HEK293 (cell line): ENCODE measurements at regions not wholly inside any gene's neighbourhood (a gene's known extent, or its start where the extent isn't known, plus 50 kb on each side); places are given as distances from the start of the nearest gene placed in this dataset.

Source experiments
- CTCF ChIP-seq: fragments of 450-650 bp; formaldehyde crosslinking; IDR thresholded peaks from 2 replicates; pipeline ENCODE4 v1.5.1; 2016; ENCODE audit warnings: missing biosample characterization, missing genetic modification characterization
- ELK4 ChIP-seq: IDR thresholded peaks from 2 replicates; pipeline ENCODE4 v1.6.1; 2011; ENCODE audit warnings: mild to moderate bottlenecking, low read depth, low read length, borderline replicate concordance
- PATZ1 ChIP-seq: fragments of 450-650 bp; formaldehyde crosslinking; IDR thresholded peaks from 2 replicates; pipeline ENCODE4 v1.5.1; 2016; ENCODE audit warnings: missing biosample characterization, missing genetic modification characterization
- PRDM10 ChIP-seq: fragments of 450-650 bp; formaldehyde crosslinking; IDR thresholded peaks from 2 replicates; pipeline ENCODE4 v1.5.1; 2016; ENCODE audit warnings: missing biosample characterization, missing genetic modification characterization
- RBAK ChIP-seq: fragments of 450-650 bp; formaldehyde crosslinking; IDR thresholded peaks from 2 replicates; pipeline ENCODE4 v1.5.1; 2016; ENCODE audit warnings: missing biosample characterization, missing genetic modification characterization
- REST ChIP-seq: fragments of 450-650 bp; formaldehyde crosslinking; IDR thresholded peaks from 2 replicates; pipeline ENCODE4 v1.5.1; 2016; ENCODE audit warnings: missing biosample characterization, missing genetic modification characterization
- ZEB2 ChIP-seq: fragments of 450-650 bp; formaldehyde crosslinking; IDR thresholded peaks from 2 replicates; pipeline ENCODE4 v1.5.1; 2016; ENCODE audit warnings: missing biosample characterization, missing genetic modification characterization
- ZNF184 ChIP-seq: fragments of 450-650 bp; IDR thresholded peaks from 2 replicates; pipeline ENCODE4 v1.5.1; 2018; ENCODE audit warnings: missing biosample characterization, mild to moderate bottlenecking, missing genetic modification characterization
- ZNF423 ChIP-seq: fragments of 450-650 bp; formaldehyde crosslinking; IDR thresholded peaks from 2 replicates; pipeline ENCODE4 v1.5.1; 2016; ENCODE audit warnings: missing biosample characterization, missing genetic modification characterization
- ZNF777 ChIP-seq: fragments of 450-650 bp; formaldehyde crosslinking; IDR thresholded peaks from 2 replicates; pipeline ENCODE4 v1.5.1; 2017; ENCODE audit warnings: missing biosample characterization, missing genetic modification characterization, borderline replicate concordance

GRCh38 chr15:60057554-60057953, 53.4 kb downstream of the FOXB1 start:
- TF ChIP-seq CTCF (tag by site-specific recombination): no peak
- no peak for TF ChIP-seq ZNF777 (tag by site-specific recombination)
- no peak for TF ChIP-seq PRDM10 (tag by site-specific recombination)
- no peak for TF ChIP-seq ZNF184 (tag by site-specific recombination)
- TF ChIP-seq RBAK: no peak
- no peak for TF ChIP-seq REST
- TF ChIP-seq ZEB2 (tag by site-specific recombination): no peak
- TF ChIP-seq ELK4: no peak
- no peak for TF ChIP-seq ZNF423 (tag by site-specific recombination)
- TF ChIP-seq PATZ1 (tag by site-specific recombination): no peak
